GM12873 (cell line): ENCODE measurements at regions not wholly inside any gene's neighbourhood (a gene's known extent, or its start where the extent isn't known, plus 50 kb on each side); places are given as distances from the start of the nearest gene placed in this dataset.

ENCODE experiments used
- TF ChIP-seq, protein P1 (sequence below): IDR thresholded peaks from 2 replicates; pipeline ENCODE4 v1.5.1; 2012; ENCODE audit warnings: low read depth, mild to moderate bottlenecking, moderate library complexity, low read length, control low read depth; ENCODE audit not compliant: insufficient read depth; ENCODE audit errors: missing control alignments

DNA sequence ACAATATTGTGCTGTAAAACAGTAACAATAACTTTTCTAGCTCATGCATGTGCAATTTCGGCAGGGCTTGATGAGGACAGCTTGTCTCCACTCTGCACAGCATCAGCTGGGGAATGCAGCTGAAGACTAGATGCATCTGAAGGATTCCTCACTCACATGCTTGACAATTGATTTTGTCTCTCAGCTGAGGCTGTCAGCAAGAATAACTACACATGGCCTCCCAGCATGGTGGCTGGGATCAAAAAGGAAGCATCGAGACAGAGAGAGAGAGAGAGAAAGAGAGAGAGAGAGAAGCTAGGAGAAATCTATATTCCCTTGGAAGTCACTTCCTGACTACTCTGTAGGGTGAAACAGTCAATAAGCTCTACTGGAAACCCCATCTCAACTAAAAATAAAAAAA lies 487.1 kb downstream of the PLOD2 start:
- TF ChIP-seq, protein P1, sequence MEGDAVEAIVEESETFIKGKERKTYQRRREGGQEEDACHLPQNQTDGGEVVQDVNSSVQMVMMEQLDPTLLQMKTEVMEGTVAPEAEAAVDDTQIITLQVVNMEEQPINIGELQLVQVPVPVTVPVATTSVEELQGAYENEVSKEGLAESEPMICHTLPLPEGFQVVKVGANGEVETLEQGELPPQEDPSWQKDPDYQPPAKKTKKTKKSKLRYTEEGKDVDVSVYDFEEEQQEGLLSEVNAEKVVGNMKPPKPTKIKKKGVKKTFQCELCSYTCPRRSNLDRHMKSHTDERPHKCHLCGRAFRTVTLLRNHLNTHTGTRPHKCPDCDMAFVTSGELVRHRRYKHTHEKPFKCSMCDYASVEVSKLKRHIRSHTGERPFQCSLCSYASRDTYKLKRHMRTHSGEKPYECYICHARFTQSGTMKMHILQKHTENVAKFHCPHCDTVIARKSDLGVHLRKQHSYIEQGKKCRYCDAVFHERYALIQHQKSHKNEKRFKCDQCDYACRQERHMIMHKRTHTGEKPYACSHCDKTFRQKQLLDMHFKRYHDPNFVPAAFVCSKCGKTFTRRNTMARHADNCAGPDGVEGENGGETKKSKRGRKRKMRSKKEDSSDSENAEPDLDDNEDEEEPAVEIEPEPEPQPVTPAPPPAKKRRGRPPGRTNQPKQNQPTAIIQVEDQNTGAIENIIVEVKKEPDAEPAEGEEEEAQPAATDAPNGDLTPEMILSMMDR = no peak

DNA sequence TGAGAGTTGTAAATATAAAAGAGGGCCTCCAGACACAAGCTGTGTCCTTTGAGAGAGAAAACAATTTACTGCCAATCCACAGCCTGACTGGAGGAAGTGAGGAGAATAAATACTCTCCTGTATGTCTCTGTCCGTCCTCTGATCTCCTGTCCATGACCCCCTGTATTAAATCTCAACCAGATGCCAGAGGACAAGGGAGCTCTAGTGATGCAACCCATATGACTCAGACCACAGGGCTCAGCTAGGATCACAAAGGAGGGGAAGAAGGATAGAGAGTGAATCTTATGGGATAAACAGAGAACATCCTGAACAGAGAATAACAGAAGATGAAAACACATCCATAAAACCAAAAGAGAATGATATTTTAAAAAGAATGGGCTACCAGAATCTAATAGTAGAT lies 482.6 kb downstream of the PLOD2 start:
- TF ChIP-seq, protein P1 = no peak

DNA sequence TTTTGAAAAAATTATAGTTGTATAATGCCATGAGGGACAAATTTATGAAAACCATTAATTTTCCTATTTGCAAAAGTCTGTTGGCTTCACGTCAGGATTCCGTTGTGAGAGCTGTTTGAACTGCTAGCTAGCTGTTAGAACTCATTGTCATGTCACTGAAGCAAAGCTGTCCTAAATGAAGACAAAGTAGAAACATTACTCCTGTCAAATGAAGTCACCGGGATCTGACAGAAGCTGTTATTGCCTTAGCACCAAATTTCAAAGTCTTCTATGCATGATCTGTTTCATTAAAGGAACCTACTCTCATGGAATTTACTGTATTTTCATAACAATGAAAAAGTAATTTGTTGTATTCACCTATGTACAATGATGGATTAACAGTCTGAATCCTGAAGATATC lies 479.8 kb downstream of the PLOD2 start:
- TF ChIP-seq, protein P1 = no peak

DNA sequence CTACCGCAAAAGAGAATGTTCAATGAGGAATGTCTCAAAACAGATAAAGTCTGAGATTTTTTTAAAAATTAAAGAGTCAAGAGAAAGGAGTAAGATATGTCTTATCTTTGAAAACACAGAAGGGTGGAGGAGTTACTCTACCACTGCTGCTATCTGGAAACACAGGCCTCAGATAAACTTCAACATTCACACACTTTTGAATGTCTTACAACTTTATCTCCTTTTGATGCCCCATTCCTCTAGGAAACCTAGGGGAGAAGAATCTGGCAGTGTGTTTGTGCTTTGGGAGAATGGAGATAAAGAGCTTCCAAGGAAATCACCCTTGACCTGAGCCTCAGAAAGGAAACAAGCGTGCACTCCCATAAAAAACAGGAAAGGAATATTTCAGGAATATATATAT lies 468.2 kb downstream of the PLOD2 start:
- TF ChIP-seq, protein P1 = no peak

DNA sequence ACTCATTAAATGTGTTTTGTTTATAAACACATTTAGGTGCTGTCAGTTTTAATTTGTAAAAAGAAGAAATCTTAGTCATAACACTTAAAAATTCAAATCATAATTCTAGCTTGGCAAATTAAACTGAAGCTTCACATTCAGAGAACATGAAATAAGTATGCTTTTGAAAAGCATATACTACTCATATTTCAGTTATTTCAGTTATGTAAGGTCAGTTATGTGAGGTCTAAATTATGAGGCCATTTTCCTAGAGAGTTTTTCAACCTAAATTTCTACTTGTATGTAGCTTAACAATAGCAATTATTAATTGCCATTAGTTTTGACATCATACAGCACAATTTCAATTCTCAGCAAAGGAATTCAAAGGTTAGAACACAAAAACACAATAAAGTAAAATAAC lies 465.0 kb downstream of the PLOD2 start:
- TF ChIP-seq, protein P1 = no peak

DNA sequence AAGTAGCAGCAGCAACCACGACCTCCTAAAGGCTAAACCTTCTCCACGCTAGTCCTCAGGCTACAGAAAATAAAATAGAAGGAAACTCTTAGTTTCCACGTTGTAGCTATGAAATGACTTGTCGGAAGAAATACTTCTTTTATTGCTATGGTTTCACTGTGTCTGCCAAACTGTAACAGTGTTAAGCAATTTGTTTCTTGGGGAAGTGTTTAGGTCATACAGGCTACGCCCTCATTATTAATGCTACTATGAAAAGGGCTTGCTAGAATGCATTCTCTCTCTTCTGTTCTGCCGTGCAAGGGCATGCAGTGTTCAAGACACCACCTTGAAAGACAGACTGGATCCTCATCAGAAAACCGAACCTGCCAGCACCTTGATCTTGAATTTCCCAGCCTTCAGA lies 462.7 kb downstream of the PLOD2 start:
- TF ChIP-seq, protein P1 = no peak

DNA sequence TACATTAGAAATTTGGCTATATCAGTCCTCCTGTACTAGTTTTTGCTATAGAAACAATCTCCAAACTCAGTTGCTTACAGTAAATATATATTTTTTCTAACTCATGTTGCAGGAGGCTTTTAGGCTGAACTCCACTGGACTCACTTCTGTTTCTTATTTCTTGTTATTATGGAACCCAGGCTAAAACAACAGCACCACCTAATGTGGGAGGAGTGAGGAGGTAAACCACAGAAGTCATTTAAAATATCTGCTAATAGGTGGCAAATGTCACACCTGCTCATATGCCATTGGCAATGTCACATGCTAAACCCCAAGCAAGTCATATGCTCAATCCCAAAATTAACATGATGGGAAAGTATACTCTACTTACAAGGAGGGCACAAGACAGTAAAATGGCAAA lies 462.2 kb downstream of the PLOD2 start:
- TF ChIP-seq, protein P1 = no peak
